IgD-negative memory B cell (primary cell): ENCODE measurements at regions not wholly inside any gene's neighbourhood (a gene's known extent, or its start where the extent isn't known, plus 50 kb on each side); places are given as distances from the start of the nearest gene placed in this dataset.
"Not testable (repeated sequence)": the region's sequence is repeated elsewhere in the genome, so short reads cannot be mapped to it uniquely, and the experiment has no call there.

Experiments used
- H3K27ac Mint-ChIP-seq, 3 donors: one replicate each; pipeline ENCODE4 v1.8.0; 2020 to 2022; ENCODE audit warnings: mild to moderate bottlenecking in 3 of 3, mixed read lengths in 3 of 3, moderate library complexity in 1 of 3
- H3K27me3 Mint-ChIP-seq: one replicate; pipeline ENCODE4 v1.8.0; 2021; ENCODE audit warnings: mixed read lengths
- H3K36me3 Mint-ChIP-seq: one replicate; pipeline ENCODE4 v1.8.0; 2020; ENCODE audit warnings: mild to moderate bottlenecking, mixed read lengths
- H3K4me1 Mint-ChIP-seq, 3 donors: one replicate each; pipeline ENCODE4 v1.8.0; 2020 to 2022; ENCODE audit warnings: mixed read lengths in 3 of 3, mild to moderate bottlenecking in 1 of 3
- H3K4me3 Mint-ChIP-seq, 4 donors: one replicate each; pipeline ENCODE4 v1.8.0; 2020 to 2022; ENCODE audit warnings: mild to moderate bottlenecking in 4 of 4, mixed read lengths in 4 of 4, moderate library complexity in 3 of 4
- H3K9me3 Mint-ChIP-seq, 3 donors: one replicate each; pipeline ENCODE4 v1.8.0; 2020 to 2021; ENCODE audit warnings: mixed read lengths in 3 of 3, mild to moderate bottlenecking in 1 of 3

- Mint-ChIP-seq H3K36me3 (peaks cover 7% of the 10 kb centered on the region), H3K4me1 (peaks cover 23 to 39% (median 32%) of the 10 kb centered on the region in 3 donors), H3K4me3 (no peak overlapping the region), H3K27me3 (no peaks in the 10 kb centered on the region), H3K27ac (no peak overlapping the region), H3K9me3 (no peaks in the 10 kb centered on the region)
Measured at GRCh38 chr7:112930787-112931186, 140.6 kb upstream of the TMEM168 start.

GRCh38 chr7:112929421-112929820 lies 139.2 kb upstream of the TMEM168 start:
- Mint-ChIP-seq H3K36me3 (peaks cover 7% of the 10 kb centered on the region), H3K4me1 (peaks cover 18 to 36% (median 28%) of the 10 kb centered on the region in 3 donors), H3K9me3 (no peaks in the 10 kb centered on the region), H3K27ac (no peak overlapping the region), H3K4me3 (no peak overlapping the region), H3K27me3 (no peaks in the 10 kb centered on the region)

- no peaks in the 10 kb centered on the region for H3K27me3 Mint-ChIP-seq
- H3K36me3 Mint-ChIP-seq: peaks cover 4% of the 10 kb centered on the region
- no peak overlapping the region for H3K27ac Mint-ChIP-seq
- H3K9me3 Mint-ChIP-seq: no peaks in the 10 kb centered on the region
- H3K4me3 Mint-ChIP-seq: no peak overlapping the region
- H3K4me1 Mint-ChIP-seq: peaks cover 11 to 18% (median 18%) of the 10 kb centered on the region in 3 donors
Measured at GRCh38 chr7:112926018-112926417, 135.8 kb upstream of the TMEM168 start.

GRCh38 chr7:112922546-112922945 lies 132.4 kb upstream of the TMEM168 start:
- not testable (repeated sequence) for H3K27me3 Mint-ChIP-seq, H3K4me3 Mint-ChIP-seq, H3K27ac Mint-ChIP-seq, H3K4me1 Mint-ChIP-seq, H3K36me3 Mint-ChIP-seq, H3K9me3 Mint-ChIP-seq

- not testable (repeated sequence) for H3K9me3 Mint-ChIP-seq, H3K27me3 Mint-ChIP-seq, H3K4me3 Mint-ChIP-seq, H3K36me3 Mint-ChIP-seq, H3K27ac Mint-ChIP-seq, H3K4me1 Mint-ChIP-seq
Measured at GRCh38 chr7:112916431-112916830, 126.2 kb upstream of the TMEM168 start.

- peaks cover 16% of the 10 kb centered on the region for H3K36me3 Mint-ChIP-seq
- peaks cover 5 to 11% (median 7%) of the 10 kb centered on the region in 3 donors for H3K9me3 Mint-ChIP-seq
Measured at GRCh38 chr7:112908086-112908485, 117.9 kb upstream of the TMEM168 start.

GRCh38 chr7:112907658-112908057 lies 117.5 kb upstream of the TMEM168 start:
- H3K36me3 Mint-ChIP-seq: peaks cover 14% of the 10 kb centered on the region
- H3K27ac Mint-ChIP-seq: no peak overlapping the region
- H3K4me1 Mint-ChIP-seq: peaks cover 0 to 5% (median 3%) of the 10 kb centered on the region in 3 donors
- no peak overlapping the region for H3K4me3 Mint-ChIP-seq
- peaks cover 5 to 11% (median 7%) of the 10 kb centered on the region in 3 donors for H3K9me3 Mint-ChIP-seq
- H3K27me3 Mint-ChIP-seq: no peaks in the 10 kb centered on the region

More at GRCh38 chr7:112908086-112908485, 117.9 kb upstream of the TMEM168 start:
- H3K4me1 Mint-ChIP-seq: peaks cover 0 to 5% (median 3%) of the 10 kb centered on the region in 3 donors
- H3K4me3 Mint-ChIP-seq: no peak overlapping the region
- no peak overlapping the region for H3K27ac Mint-ChIP-seq
- no peaks in the 10 kb centered on the region for H3K27me3 Mint-ChIP-seq

- Mint-ChIP-seq H3K36me3 (peaks cover 10% of the 10 kb centered on the region), H3K27ac (no peak overlapping the region), H3K4me3 (no peak overlapping the region), H3K9me3 (peaks cover 5 to 7% (median 5%) of the 10 kb centered on the region in 3 donors), H3K4me1 (peaks cover 0 to 6% (median 3%) of the 10 kb centered on the region in 3 donors), H3K27me3 (no peaks in the 10 kb centered on the region)
Measured at GRCh38 chr7:112905950-112906349, 115.8 kb upstream of the TMEM168 start.

GRCh38 chr7:112905413-112905812 lies 115.2 kb upstream of the TMEM168 start:
- Mint-ChIP-seq H3K4me1 (peaks cover 0 to 6% (median 6%) of the 10 kb centered on the region in 3 donors), H3K36me3 (peaks cover 7% of the 10 kb centered on the region), H3K27ac (no peak overlapping the region), H3K27me3 (no peaks in the 10 kb centered on the region), H3K9me3 (peaks cover 5 to 7% (median 5%) of the 10 kb centered on the region in 3 donors), H3K4me3 (no peak overlapping the region)

GRCh38 chr7:112898432-112899290 lies 108.5 kb upstream of the TMEM168 start:
- H3K9me3 Mint-ChIP-seq: peaks cover 0 to 8% (median 0%) of the 10 kb centered on the region in 3 donors
- no peak overlapping the region for H3K27ac Mint-ChIP-seq
- H3K4me3 Mint-ChIP-seq: no peak overlapping the region
- peaks cover 5 to 12% (median 10%) of the 10 kb centered on the region in 3 donors for H3K4me1 Mint-ChIP-seq
- no peaks in the 10 kb centered on the region for H3K27me3 Mint-ChIP-seq
- H3K36me3 Mint-ChIP-seq: peaks cover 4% of the 10 kb centered on the region

GRCh38 chr7:112897839-112898431 lies 107.7 kb upstream of the TMEM168 start:
- H3K4me3 Mint-ChIP-seq: no peak overlapping the region
- peaks cover 4% of the 10 kb centered on the region for H3K36me3 Mint-ChIP-seq
- no peaks in the 10 kb centered on the region for H3K27me3 Mint-ChIP-seq
- peaks cover 0 to 8% (median 0%) of the 10 kb centered on the region in 3 donors for H3K9me3 Mint-ChIP-seq
- H3K27ac Mint-ChIP-seq: no peak overlapping the region
- peaks cover 5 to 10% (median 10%) of the 10 kb centered on the region in 3 donors for H3K4me1 Mint-ChIP-seq

- peaks cover 2% of the 10 kb centered on the region for H3K36me3 Mint-ChIP-seq
- H3K9me3 Mint-ChIP-seq: peaks cover 0 to 8% (median 0%) of the 10 kb centered on the region in 3 donors
- H3K27ac Mint-ChIP-seq: no peak overlapping the region
- H3K27me3 Mint-ChIP-seq: no peaks in the 10 kb centered on the region
- H3K4me1 Mint-ChIP-seq: peaks cover 5 to 12% (median 11%) of the 10 kb centered on the region in 3 donors
- no peak overlapping the region for H3K4me3 Mint-ChIP-seq
Measured at GRCh38 chr7:112896026-112896601, 105.9 kb upstream of the TMEM168 start.

GRCh38 chr7:112892263-112892662 lies 102.1 kb upstream of the TMEM168 start:
- H3K4me3 Mint-ChIP-seq: no peak overlapping the region
- H3K4me1 Mint-ChIP-seq: peaks cover 7 to 12% (median 9%) of the 10 kb centered on the region in 3 donors
- no peaks in the 10 kb centered on the region for H3K36me3 Mint-ChIP-seq
- no peaks in the 10 kb centered on the region for H3K9me3 Mint-ChIP-seq
- no peaks in the 10 kb centered on the region for H3K27me3 Mint-ChIP-seq
- H3K27ac Mint-ChIP-seq: peak overlapping the region in 1 of 3 donors; percentile 54

GRCh38 chr7:112891698-112892097 lies 101.5 kb upstream of the TMEM168 start:
- Mint-ChIP-seq H3K4me3 (no peak overlapping the region), H3K27me3 (no peaks in the 10 kb centered on the region), H3K4me1 (peaks cover 6 to 11% (median 9%) of the 10 kb centered on the region in 3 donors), H3K9me3 (no peaks in the 10 kb centered on the region), H3K36me3 (no peaks in the 10 kb centered on the region), H3K27ac (peak overlapping the region in 1 of 3 donors; percentile 54)

- Mint-ChIP-seq H3K27ac (no peak overlapping the region), H3K9me3 (peaks cover 0 to 5% (median 2%) of the 10 kb centered on the region in 3 donors), H3K36me3 (peaks cover 4% of the 10 kb centered on the region), H3K4me1 (peaks cover 6 to 13% (median 9%) of the 10 kb centered on the region in 3 donors), H3K4me3 (no peak overlapping the region), H3K27me3 (no peaks in the 10 kb centered on the region)
Measured at GRCh38 chr7:112889834-112890438, 99.7 kb upstream of the TMEM168 start.
